NCI-H2029 (cell line): ENCODE measurements at regions not wholly inside any gene's neighbourhood (a gene's known extent, or its start where the extent isn't known, plus 50 kb on each side); places are given as distances from the start of the nearest gene placed in this dataset.

ENCODE experiments used
- DNase-seq: peaks from one replicate; lab custom pipeline; 2025; lab: John Stamatoyannopoulos, UW

GRCh38 chr13:58048670-58049069, 417.1 kb downstream of the PCDH17 start:
- DNase-seq, result no peak

GRCh38 chr13:58051396-58051795, 419.9 kb downstream of the PCDH17 start:
- no peak for DNase-seq

- DNase-seq, result no peak
Observed at GRCh38 chr13:58051807-58052375, 420.3 kb downstream of the PCDH17 start.

GRCh38 chr13:58056426-58056825, 424.9 kb downstream of the PCDH17 start:
- DNase-seq, result no peak

GRCh38 chr13:58059624-58060023, 428.1 kb downstream of the PCDH17 start:
- no peak for DNase-seq

GRCh38 chr13:58080806-58081205, 449.3 kb downstream of the PCDH17 start:
- no peak for DNase-seq

- no peak for DNase-seq
Observed at GRCh38 chr13:58081301-58081820, 449.8 kb downstream of the PCDH17 start.

- DNase-seq, result no peak
Observed at GRCh38 chr13:58083064-58083463, 451.5 kb downstream of the PCDH17 start.

GRCh38 chr13:58085274-58085673, 453.7 kb downstream of the PCDH17 start:
- DNase-seq, result no peak

- DNase-seq, result no peak
Observed at GRCh38 chr13:58085819-58086218, 454.3 kb downstream of the PCDH17 start.

GRCh38 chr13:58087566-58087965, 456.0 kb downstream of the PCDH17 start:
- no peak for DNase-seq

GRCh38 chr13:58093394-58093793, 461.9 kb downstream of the PCDH17 start:
- no peak for DNase-seq

- no peak for DNase-seq
Observed at GRCh38 chr13:58097831-58098230, 466.3 kb downstream of the PCDH17 start.

- DNase-seq, result no peak
Observed at GRCh38 chr13:58119351-58119750, 487.8 kb downstream of the PCDH17 start.

GRCh38 chr13:58119804-58120203, 488.3 kb downstream of the PCDH17 start:
- DNase-seq, result no peak

- no peak for DNase-seq
Observed at GRCh38 chr13:58126496-58126895, 495.0 kb downstream of the PCDH17 start.

- DNase-seq, result no peak
Observed at GRCh38 chr13:58134012-58134411, 502.5 kb downstream of the PCDH17 start.

- DNase-seq, result no peak
Observed at GRCh38 chr13:58134525-58134924, 503.0 kb downstream of the PCDH17 start.

- DNase-seq, result no peak
Observed at GRCh38 chr13:58142952-58143351, 511.4 kb downstream of the PCDH17 start.

- DNase-seq, result no peak
Observed at GRCh38 chr13:58144616-58145015, 513.1 kb downstream of the PCDH17 start.

GRCh38 chr13:58151452-58151851, 519.9 kb downstream of the PCDH17 start:
- DNase-seq, result no peak

- no peak for DNase-seq
Observed at GRCh38 chr13:58160980-58161379, 529.4 kb downstream of the PCDH17 start.

GRCh38 chr13:58165617-58166016, 534.1 kb downstream of the PCDH17 start:
- DNase-seq, result no peak

GRCh38 chr13:58181111-58181510, 549.6 kb downstream of the PCDH17 start:
- DNase-seq, result no peak
